ENCODE measurements at regions not wholly inside any gene's neighbourhood (a gene's known extent, or its start where the extent isn't known, plus 50 kb on each side); places are given as distances from the start of the nearest gene placed in this dataset.

DNA sequence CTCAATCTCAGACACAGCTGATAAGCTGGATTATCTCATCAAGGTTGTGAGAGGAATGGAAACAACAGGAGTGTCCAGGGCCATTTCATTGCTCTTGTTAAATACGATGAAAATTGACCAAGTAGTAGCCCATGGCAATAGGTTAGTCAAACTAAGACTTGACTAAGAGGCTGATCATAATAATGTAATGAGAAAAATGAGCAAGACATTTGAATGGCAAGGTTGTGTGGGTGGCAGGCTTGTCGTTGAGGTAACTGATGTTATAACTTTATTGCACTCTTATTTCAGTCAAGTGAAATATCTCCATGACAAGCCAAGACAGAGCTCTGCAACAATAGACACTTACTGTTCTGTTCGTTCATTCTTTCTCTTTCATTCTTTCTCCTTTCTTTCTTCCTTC, 532.0 kb downstream of the GATA3 start:
- intact Hi-C loops (cut with DNase I): no loop called here
- no peak for DNase-seq
- no peak for ATAC-seq (ENCODE audit: poor library complexity)

DNA sequence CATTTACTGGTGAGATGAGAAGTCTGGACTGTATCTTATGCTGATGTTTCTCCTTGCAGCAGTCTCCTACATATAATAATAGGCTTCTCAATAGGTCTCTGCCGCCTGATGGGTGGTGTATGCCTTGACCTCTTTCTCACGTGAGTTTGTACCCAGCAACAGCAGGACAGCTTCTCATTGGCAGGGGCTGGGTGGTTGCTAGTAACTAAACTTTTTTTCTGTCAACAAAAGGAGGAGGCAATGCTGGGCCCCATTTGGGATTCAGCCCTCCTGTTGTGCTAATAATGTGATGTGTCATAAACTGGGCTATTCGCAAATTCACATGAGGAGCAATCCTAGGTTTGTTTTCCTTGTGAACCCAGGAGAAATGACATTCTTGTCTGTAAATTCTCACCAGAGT, 533.6 kb downstream of the GATA3 start:
- ATAC-seq (ENCODE audit: poor library complexity) (no peak), DNase-seq (no peak)
- intact Hi-C loops (cut with DNase I): no loop called here

DNA sequence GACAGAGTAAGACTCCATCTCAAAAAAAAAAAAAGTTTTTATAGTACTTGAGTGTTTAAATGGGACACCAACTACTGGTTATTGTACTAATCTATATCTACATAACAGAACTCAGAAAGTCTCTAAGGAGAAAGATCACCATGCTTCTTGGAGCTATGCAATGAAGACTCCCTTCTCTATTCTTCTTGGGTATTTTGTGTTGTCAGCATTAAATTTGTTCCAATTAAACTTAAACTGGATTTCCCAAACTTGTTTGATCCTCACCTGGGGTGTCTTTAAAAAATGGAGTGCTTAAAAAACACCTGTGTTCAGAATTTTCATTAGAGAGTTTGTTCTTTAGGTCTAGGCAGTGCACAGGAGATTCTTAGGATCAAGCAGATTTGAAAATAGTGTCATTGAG, 536.0 kb downstream of the GATA3 start:
- intact Hi-C loops (cut with DNase I): no loop called here
- no peak for DNase-seq

DNA sequence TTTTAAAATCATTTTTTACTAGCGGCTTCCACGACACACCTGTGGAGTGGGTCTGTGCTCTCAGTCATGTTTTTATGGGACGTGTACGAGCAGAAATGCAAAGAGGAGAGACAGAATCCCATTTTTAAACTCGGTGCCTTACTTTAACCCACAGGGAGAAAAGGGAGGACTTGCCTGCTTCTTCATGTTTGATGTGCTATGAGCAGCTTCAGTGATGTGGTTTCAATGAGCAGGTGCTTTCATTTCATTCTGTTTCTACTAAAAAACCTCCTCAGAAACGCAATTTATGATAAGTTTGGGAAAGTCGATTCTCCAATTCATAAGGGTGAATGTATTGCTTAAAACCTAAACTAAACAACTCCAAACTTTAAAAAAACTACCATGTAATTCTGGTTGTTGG, 537.2 kb downstream of the GATA3 start:
- ATAC-seq (ENCODE audit: poor library complexity): no peak
- intact Hi-C loops (cut with DNase I): no loop called here
- no peak for DNase-seq

More for the DNA sequence above, 536.0 kb downstream of the GATA3 start:
- no peak for ATAC-seq (ENCODE audit: poor library complexity)

DNA sequence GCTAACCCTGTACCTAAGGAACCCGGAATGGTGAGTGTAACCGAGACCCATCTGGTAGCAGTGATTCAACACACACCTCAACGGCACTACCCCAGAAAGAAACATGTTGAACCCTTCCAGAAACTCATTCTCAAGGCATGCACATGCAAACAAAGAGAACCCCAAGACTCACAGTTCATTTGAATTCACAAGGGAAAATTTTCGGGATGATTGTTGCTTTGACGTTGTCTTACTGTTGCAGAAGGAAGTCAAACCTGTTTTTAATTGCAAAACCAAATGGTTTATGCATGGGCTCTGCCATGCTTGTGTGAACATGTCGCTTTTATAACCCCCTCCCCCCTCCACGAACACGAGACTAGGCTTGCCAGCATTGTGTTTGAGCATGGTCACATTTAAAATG, 539.7 kb downstream of the GATA3 start:
- DNase-seq (no peak), ATAC-seq (ENCODE audit: poor library complexity) (no peak)
- intact Hi-C loops (cut with DNase I): no loop called here

DNA sequence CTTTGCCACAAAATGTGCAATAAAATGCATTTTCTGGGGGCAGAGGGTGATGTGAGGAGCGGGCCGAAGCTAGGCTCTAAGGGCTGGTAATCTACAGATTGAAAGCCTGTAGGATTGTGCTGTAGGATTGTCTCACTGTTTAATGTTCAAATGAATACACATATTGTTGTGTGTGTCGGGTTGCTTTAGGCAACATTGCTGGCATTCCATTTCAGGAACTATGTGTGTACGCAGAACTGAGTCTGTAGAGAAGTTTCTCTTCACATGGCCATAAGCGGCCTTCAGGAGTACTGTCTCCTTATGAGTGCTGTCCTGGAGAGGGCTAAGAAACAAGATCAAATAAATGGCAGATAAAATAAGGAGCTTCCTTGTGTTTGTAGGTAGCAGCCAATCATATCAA, 540.2 kb downstream of the GATA3 start:
- intact Hi-C loops (cut with DNase I): no loop called here
- no peak for DNase-seq
- no peak for ATAC-seq (ENCODE audit: poor library complexity)

DNA sequence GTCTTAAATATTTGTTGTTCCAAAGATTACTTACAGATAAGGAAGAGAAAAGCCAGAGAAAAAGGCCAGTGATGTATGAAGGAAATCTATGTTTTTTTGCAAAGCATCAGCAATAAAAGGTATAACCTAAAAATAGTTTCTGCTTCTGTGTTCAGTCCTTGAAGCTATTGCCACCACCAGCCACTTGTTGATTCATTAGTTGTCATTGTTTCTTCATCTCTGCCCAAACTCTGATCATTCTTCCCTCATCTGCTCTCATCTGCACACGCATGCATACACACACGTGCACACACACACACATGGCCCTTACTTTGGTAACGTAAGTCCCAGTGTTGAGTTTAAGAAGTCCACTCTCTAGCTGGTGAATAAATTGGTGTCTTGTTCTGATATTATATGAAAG, 540.7 kb downstream of the GATA3 start:
- ATAC-seq (ENCODE audit: poor library complexity): no peak
- DNase-seq: no peak
- intact Hi-C loops (cut with DNase I): no loop called here

DNA sequence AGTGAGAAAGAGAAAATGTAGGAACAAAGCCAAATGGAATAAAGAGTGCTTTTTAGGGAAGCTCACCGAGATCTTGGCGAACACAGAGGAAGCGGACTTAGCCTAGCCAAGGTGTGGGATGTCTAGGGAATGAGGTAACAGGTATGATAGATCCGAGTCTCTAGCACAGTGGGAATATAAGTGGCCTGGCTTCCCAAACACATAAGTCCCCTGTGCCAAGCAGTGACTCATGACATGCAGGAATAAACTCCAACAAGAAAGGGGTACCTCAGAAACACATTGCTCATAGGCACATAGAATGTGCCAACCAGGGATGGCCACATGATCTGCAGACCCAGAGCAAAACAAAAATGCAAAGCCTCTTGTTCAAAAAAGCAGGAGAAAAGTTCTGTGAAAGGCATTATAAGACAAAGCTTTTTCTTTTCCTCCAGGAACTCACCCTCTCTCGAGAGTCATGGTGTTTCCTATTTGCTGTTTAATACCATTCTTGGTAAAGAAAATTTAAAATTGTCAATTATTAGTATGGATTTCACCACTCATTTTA, 542.5 kb downstream of the GATA3 start:
- ATAC-seq (ENCODE audit: poor library complexity): no peak
- intact Hi-C loops (cut with DNase I): no loop called here
- DNase-seq: no peak

DNA sequence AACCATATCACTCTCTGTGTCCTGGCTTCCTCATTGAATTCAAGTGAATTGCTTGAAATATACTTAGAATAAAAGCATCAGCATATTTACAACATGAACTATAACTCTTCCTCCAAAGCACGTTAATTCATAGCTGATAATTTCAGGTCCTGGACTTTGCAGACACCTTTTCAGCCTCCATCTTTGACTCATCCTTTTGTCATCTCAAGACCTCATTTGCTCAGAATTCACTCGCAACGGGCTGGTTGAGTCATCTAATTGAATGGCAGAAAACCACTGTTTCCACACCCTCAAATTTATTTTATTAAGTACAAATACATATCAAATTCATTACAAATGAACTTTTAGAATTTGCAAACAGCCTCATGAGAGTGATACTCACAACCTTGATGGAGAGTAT, 545.7 kb downstream of the GATA3 start:
- DNase-seq (no peak), ATAC-seq (ENCODE audit: poor library complexity) (no peak)
- intact Hi-C loops (cut with DNase I): no loop called here

DNA sequence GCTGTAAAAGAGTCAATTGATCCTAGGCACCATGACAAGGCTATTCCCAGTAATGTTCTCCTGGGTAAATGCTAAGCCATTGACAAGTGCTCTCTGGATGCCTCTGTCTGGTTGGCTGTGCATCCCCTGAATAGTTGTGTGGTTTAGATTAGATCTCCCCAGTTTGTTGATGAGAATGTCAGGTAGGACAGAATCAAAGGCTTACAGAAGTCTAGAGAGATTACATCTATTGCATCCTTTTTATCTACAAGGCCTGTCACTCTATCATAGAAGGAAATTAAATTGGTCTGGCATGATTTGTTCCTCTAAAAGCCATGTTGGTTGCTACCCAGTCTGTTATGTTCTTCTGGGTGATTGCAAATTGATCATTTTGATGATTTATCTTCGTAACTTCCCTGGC, 548.3 kb downstream of the GATA3 start:
- intact Hi-C loops (cut with DNase I): no loop called here
- no peak for ATAC-seq (ENCODE audit: poor library complexity)
- no peak for DNase-seq

DNA sequence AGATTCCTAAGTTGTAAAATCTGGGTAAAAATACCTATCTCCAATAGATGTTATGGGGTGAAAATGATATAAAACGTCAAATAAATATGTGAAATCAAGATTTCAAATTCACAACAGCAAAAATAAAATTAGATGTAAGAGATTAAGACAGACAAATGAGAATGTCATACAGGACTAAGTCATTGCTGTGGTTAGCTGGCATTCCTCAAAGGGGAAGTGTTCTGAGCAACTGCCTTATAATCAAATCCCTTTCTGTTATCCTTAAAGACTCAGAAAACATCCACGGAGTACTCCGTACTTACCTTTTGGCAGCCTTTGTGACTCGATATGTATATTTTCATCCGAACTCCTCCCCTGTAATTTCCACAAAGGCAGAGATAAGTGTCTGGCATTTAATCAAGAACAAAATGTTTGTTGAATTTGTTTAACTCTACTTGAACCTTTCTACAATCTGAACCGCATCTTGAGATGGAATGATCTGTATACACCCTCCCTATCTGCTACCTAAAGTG, 559.6 kb downstream of the GATA3 start:
- intact Hi-C loops (cut with DNase I): no loop called here
- DNase-seq: no peak
- ATAC-seq (ENCODE audit: poor library complexity): no peak

DNA sequence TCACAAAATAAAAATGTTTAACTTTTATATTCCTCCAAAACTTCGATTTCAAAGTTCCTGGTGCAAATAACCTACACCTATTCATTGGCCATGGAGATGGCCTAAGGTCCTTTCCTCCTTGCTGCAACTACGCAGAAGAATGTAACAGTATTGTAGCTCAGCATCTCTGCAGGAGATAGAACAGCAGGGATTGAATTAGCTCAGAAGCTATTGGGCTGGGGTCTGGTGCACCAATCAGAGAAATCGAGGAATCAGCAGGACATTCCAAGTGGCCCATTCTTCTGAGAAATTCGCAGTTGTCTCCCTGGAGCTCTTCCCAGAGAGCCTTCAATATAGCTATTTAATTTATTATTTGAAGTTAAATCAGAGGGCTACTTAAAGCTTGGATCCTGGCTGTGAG, 560.6 kb downstream of the GATA3 start:
- intact Hi-C loops (cut with DNase I): no loop called here
- no peak for ATAC-seq (ENCODE audit: poor library complexity)
- DNase-seq: no peak

DNA sequence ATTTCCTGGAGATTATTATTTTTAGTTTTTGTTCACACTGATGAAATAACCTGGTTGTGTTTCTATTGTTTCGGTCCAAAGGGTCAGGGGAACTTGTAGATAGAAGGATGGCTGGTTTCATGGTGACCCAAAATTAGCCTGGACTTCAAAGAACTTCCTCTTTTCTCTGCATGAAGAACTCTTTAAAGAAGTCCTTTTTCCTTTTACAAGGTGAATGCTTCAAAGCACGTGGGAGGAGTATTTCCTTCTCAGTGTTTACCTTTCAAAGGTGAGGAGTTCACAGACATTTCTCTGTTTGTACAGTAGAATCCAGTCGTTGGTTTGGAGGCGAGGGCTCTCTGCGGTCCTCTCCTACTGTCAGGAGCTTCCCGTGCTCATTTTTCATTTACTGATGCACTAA, 561.7 kb downstream of the GATA3 start:
- intact Hi-C loops (cut with DNase I): no loop called here
- ATAC-seq (ENCODE audit: poor library complexity) (no peak), DNase-seq (no peak)

DNA sequence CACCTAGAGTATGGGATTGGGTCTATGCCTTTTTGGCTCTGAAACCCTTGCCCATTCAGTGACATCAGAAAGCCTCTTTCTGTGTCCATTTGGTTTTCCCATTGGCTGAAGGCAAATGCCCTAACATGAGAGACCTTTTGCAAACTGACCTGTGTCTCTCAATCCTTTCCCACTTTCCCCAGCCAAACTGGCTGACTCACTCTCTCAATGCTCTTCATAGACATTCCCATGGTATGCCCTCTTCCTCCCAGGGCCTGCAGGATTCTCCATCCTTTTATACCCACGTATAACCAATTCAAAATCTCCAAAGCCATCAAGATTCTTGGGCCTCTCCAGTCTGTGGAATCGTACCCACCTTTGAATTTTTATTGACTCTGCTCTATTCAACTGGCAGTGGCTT, 563.3 kb downstream of the GATA3 start:
- ATAC-seq (ENCODE audit: poor library complexity) (no peak), DNase-seq (no peak)
- intact Hi-C loops (cut with DNase I): no loop called here

DNA sequence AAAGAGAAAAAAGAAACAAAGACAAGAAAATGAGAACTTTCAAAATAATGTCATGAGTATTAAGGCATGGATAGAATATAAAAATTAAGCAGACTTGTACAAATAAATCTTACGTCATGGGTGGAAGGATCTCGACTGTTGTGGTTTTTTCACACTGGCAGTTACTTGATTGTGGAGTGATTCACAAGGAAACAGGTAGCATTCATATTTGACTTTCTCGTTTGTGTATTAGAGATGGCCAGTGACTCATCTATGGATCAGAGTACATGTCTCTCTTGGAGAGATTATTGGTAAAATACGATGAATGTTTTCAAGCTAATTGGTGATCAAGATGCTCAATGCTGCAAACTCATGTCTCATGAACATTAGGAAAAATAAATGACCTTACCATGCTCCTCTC, 564.3 kb downstream of the GATA3 start:
- intact Hi-C loops (cut with DNase I): no loop called here
- ATAC-seq (ENCODE audit: poor library complexity) (no peak), DNase-seq (no peak)

DNA sequence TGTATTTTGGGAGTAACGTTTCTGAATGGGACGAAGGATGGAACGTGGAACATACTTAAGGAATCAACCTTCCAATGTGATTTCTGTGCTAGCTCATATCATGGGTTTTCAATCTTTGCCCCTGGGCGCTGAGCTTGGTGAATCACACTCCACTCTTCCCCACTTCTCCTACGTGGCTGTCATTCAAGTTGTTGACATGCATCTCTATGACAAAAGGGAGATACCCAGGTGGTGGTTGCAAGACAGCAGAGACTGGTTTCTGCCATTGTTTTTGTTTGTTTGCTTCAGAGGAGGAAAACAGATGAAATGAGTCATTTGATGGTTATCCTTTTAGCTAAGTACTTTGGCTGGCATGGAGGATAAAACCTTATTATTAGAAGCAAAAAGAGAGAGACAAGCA, 573.9 kb downstream of the GATA3 start:
- intact Hi-C loops (cut with DNase I): no loop called here
- DNase-seq (no peak), ATAC-seq (ENCODE audit: poor library complexity) (no peak)

DNA sequence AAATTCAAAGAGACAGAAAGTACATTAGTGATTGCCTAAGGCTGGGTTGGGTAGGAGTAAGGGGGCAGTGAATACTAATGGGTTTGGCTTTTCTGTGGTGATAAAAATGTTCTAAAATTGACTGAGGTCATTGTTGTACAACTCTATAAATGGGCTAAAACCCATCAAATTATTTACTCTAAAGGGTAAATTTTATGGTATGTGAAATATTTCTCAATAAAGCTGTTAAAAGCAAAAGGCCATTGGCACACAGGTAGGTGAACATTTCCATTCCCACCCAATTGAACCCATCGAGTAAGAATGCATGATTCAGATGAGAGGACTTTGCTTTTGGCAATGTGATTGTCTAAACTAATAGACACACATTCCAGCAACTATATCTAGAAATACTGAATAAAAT, 579.4 kb downstream of the GATA3 start:
- ATAC-seq (ENCODE audit: poor library complexity) (no peak), DNase-seq (no peak)
- intact Hi-C loops (cut with DNase I): no loop called here

DNA sequence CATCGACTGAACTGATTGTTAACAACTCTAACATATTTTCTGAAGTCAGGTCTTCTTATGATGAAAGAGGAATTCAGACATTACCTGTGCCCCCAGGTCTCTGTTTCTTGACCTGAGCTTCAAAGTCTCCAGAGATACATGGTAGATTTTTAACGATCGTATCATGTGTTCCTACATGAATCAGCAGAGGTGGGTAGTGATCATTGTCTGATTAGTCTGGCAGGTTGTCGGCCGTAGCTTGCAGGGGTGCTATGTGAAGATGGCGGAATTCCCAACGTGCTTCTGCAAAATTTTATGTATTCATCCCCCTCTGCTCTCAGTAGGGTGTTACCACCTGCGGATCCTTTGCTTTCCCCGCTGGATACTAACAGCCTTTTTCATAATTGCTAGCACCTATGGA, 581.9 kb downstream of the GATA3 start:
- ATAC-seq (ENCODE audit: poor library complexity) (no peak), DNase-seq (no peak)
- intact Hi-C loops (cut with DNase I): no loop called here

DNA sequence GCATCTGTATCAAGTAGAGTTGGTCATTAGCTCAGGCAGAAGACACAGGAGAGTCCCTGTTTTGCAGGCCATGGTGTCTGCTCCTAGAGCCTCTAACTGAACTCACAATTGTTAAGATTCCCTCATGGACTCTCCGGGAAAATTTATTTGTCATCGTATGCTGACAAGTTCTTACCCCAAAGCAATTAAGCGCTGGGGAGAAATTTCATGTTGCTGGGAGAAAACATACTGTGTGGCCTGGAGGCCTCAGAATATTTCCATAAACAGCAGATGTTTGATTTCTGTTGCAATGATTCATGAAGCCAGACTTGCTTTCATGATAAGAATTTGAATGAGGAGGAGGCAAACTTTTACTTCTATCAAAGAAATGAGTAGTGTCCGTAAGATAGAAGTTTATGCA, 583.2 kb downstream of the GATA3 start:
- no peak for DNase-seq
- intact Hi-C loops (cut with DNase I): no loop called here
- ATAC-seq (ENCODE audit: poor library complexity): no peak

DNA sequence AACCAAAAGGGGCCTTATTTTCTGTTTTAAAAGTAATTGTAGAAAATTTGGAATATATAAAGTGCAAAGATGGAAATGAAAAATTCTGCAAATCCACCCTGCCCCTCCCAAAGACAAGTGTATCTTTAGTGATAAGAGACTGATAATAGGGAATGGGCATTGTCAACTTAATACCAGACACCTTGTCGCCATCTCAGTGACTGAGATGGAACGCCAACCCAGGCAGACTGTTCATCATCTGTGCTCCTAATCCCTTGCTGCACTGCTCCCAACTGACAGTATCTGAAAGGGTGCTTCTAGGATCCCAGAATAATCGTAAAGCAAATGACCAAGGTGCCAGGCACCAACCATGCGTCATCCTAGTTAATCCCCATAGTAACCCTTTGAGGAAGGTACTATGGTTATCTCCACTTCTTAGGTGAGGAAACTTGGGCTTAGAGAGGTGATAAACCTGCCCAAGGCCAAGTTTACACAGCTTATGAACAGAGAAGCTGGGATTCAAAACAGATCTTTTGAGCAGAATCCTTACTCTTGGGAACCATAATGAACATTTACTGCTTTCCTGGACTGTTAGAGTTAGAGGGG, 583.7 kb downstream of the GATA3 start:
- ATAC-seq (ENCODE audit: poor library complexity) (no peak), DNase-seq (no peak)
- intact Hi-C loops (cut with DNase I): no loop called here

DNA sequence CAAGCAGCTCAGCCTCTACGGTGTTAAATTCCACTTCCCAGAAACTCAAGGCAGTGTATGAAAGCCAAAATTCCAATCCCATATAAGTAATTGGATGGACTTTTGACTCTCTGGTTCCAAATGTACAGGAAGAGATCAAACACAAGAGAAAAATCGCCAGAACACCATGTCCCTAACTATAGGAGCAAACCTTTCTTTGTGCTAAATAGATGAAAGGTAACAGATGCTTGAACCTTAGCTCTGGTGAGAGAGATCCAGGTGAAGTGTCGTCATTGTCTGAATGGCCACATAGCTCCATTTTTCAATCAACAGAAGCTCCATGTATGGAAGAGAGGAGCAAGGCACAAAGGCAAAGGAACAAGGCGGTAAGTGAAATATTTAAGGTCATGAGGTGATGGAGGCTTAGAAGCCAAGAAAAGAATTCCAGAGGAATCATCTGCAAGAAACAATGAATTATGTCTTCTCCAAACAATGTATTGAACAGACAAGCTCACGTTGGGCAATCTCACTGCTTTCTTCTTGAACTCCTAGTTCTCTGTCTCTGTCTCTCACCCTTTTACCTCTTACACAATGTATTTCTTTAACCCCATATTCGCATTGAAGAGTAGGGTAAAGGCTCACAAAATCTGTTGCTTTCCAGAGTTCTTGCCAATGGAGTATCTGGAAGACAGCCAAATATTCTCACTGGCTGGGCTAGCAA, 585.1 kb downstream of the GATA3 start:
- ATAC-seq (ENCODE audit: poor library complexity): no peak
- DNase-seq: no peak
- intact Hi-C loops (cut with DNase I): no loop called here
